AG04449 (cell line): ENCODE measurements at regions not wholly inside any gene's neighbourhood (a gene's known extent, or its start where the extent isn't known, plus 50 kb on each side); places are given as distances from the start of the nearest gene placed in this dataset.

ENCODE experiments used
- CTCF ChIA-PET: fragments of 350-600 bp; formaldehyde crosslinking; extraction: SDS; loops from one replicate; lab custom pipeline; 2021; ENCODE audit warnings: antibody characterized with exemption; lab: Yijun Ruan, JAX
- POLR2A ChIA-PET: fragments of 400-600, 350-600 bp; formaldehyde crosslinking; extraction: SDS; loops from one replicate; lab custom pipeline; 2020; ENCODE audit warnings: antibody characterized with exemption, inconsistent platforms; lab: Yijun Ruan, JAX
- DNase-seq: peaks from one replicate; pipeline ENCODE4 v3.0.0-alpha.2; 2010; ENCODE audit warnings: low read depth, low spot score
- H3K4me3 ChIP-seq: 2 replicates; pipeline ENCODE4 v1.5.1; 2011; ENCODE audit warnings: low read depth, mild to moderate bottlenecking, control low read depth, low read length
- TF ChIP-seq, protein P1 (sequence below): IDR thresholded peaks from one replicate; pipeline ENCODE4 v1.5.1; 2011; ENCODE audit warnings: mild to moderate bottlenecking, moderate library complexity, low read length, control low read depth, inconsistent platforms; ENCODE audit not compliant: insufficient read depth; ENCODE audit errors: missing control alignments

- ChIA-PET CTCF (no interaction called here), POLR2A (no interaction called here)
- DNase-seq, result no peak
- TF ChIP-seq, protein P1, sequence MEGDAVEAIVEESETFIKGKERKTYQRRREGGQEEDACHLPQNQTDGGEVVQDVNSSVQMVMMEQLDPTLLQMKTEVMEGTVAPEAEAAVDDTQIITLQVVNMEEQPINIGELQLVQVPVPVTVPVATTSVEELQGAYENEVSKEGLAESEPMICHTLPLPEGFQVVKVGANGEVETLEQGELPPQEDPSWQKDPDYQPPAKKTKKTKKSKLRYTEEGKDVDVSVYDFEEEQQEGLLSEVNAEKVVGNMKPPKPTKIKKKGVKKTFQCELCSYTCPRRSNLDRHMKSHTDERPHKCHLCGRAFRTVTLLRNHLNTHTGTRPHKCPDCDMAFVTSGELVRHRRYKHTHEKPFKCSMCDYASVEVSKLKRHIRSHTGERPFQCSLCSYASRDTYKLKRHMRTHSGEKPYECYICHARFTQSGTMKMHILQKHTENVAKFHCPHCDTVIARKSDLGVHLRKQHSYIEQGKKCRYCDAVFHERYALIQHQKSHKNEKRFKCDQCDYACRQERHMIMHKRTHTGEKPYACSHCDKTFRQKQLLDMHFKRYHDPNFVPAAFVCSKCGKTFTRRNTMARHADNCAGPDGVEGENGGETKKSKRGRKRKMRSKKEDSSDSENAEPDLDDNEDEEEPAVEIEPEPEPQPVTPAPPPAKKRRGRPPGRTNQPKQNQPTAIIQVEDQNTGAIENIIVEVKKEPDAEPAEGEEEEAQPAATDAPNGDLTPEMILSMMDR, result no peak
- no peak overlapping the region for H3K4me3 ChIP-seq
Observed at GRCh38 chr4:178453057-178453456, 1010.8 kb upstream of the AGA start.

DNA sequence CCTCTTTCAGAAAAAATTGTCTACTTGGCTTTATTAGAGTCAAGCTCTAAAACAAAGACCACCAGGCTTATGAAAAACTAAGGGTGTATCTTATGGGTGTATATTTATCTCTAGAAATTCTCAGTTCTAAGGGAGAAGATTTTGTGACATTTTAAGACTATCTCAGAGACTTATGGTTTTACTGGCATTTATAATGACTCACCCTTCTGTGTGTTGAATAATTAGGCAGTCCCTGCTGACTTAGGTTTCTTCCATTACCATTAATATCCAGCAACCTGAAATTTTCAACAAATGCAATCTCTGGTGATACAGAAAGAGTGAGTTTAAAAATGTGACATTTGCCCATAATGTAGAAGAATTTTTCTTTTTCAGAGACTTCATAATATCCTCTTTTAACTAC lies 1015.0 kb upstream of the AGA start:
- TF ChIP-seq, protein P1, result no peak
- DNase-seq, result no peak
- ChIA-PET CTCF (no interaction called here), POLR2A (no interaction called here)
- H3K4me3 ChIP-seq, result no peak overlapping the region

DNA sequence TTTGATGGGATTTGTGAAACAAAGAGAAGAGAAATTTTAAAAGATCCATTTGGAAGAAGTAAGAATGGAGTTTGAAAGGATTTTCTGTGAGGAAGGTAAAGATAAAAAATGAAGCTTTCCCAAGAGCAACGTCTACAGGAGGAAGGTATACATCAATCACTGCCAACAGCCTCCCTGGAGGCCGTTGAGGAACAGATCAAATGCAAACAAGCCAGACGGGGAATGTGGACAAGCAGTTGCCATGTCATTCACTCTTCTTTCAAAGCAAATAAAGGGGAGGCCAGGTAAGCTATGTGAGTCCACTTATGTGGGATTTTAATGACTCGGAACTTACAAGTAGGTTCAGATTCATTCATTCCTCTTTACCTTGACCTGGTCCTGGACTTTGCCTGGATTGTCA lies 1020.5 kb upstream of the AGA start:
- POLR2A ChIA-PET, result no interaction called here
- CTCF ChIA-PET, result no interaction called here
- H3K4me3 ChIP-seq, result no peak overlapping the region
- DNase-seq, result no peak
- TF ChIP-seq, protein P1, result no peak

DNA sequence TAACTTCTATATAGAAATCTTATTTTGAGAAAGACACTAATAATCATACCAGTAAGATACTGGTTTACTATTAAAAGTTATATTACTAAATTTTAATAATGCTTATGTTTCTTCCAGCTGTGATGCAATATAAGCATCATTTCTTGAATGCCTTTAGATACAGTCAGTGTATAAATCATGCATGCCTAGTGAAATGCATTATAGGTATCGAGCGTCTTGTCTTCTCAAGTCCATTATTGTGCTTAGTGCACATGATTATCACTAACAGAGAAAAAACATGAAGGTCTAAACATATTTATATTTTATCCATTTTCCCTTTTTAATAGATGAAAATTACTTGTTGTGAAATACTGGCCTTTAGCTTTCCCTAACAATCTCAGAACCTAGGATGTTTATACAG lies 1021.5 kb upstream of the AGA start:
- no peak for DNase-seq
- TF ChIP-seq, protein P1, result no peak
- POLR2A ChIA-PET, result no interaction called here
- CTCF ChIA-PET, result no interaction called here
- H3K4me3 ChIP-seq, result no peak overlapping the region

GRCh38 chr4:178470996-178471784 lies 1029.0 kb upstream of the AGA start:
- TF ChIP-seq, protein P1, result no peak
- POLR2A ChIA-PET, result no interaction called here
- DNase-seq, result no peak
- H3K4me3 ChIP-seq, result no peak overlapping the region
- CTCF ChIA-PET, result no interaction called here

DNA sequence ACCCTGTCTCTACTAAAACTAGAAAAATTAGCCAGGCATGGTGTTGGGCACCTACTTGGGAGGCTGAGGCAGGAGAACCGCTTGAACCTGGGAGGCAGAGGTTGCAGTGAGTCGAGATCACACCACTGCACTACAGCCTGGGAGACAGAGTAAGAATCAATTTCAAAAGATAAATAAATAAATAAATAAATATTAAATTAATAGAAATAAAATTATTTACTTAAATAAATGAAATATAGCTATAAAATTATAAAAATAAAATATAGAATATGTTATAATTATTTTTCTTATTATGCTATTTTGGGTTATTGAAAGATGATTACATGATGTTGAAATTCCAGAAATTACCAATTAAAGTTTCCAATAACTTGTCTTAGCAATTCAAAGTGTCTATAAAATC lies 1029.8 kb upstream of the AGA start:
- no peak for DNase-seq
- ChIA-PET POLR2A (no interaction called here), CTCF (no interaction called here)
- no peak overlapping the region for H3K4me3 ChIP-seq
- TF ChIP-seq, protein P1, result no peak
